CD4-positive, alpha-beta T cell treated with Interleukin-10 for 1 hour (primary cell): ENCODE measurements at regions not wholly inside any gene's neighbourhood (a gene's known extent, or its start where the extent isn't known, plus 50 kb on each side); places are given as distances from the start of the nearest gene placed in this dataset.
"Not testable (repeated sequence)": the region's sequence is repeated elsewhere in the genome, so short reads cannot be mapped to it uniquely, and the experiment has no call there.

Source experiments
- DNase-seq: peaks from one replicate; pipeline ENCODE4 v3.0.0-alpha.2; 2020

DNA sequence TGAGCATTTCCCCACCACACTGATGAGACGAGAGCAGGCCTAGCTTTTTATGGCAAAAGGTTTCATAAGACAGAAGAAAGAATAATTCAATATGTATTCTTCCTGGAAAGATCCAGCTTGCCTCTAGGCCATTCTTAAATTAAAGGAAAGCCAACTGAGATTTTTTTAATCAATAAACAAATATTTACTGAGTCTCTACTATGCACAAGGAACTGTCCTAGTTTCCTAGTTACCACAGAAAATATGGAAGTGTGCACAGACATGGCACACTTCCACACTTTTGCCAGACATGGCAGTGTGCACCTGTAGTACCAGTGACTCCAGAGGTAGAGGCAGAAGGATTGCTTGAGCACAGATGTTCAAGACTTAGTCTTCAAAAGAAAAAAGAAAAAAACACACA is 281.0 kb downstream of the CETN3 start:
- DNase-seq: no peak

DNA sequence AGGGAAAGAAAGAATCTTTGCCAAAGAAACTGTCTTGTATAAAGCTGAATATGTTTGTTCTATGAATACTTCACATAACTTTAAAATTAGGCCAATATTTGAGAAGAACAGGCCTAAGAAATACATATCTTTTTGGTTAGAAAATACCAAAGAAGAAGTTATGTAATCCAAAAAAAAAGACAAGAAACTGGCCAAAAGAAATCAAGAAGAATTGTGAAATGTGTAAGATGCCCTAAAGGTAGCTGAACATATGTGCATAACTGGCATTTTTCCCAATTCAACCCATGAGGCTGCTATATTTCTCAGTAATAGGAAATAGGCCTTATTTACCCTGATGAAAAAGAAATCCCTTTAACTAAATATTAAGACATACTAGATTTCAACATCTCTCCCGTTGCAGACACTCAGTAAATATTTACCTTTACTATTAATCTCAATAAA is 290.0 kb downstream of the CETN3 start:
- no peak for DNase-seq

DNA sequence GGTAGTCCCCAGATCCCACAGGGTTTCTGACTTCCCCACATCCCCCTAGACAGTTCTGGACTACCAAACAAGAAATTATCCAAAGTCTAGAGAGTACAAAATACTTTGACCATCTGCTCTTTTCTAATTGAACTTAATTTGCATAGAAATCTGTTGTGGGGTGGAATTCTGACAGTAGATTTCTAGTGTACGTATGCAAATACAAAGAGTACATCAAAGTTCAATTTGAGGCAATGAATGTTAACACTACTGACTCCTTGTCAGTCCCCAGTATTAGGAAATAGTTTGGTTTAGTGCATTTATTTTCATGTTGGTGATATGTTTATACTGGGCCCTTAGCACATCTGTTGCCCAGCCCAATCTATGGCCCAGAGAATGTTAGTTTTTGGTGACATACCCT is 292.6 kb downstream of the CETN3 start:
- DNase-seq: no peak

DNA sequence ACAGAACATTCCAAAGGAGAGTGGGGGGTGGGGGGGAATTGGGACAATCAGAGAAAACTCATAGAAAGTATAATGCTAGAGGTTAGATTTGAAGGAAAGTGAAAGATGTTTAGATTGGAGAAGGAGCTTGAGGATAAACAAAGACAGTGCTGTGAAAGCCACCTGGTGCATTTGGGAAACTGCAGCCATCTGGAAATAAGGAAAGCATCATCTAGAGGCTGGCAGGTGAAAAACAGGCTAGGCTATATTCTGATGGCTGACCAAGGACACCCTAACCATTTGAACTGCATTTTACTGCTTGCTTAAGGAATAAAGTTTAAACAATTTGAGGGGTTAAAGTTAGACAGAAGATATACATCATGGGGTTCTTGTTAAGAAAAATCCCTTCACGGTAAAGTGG is 296.4 kb downstream of the CETN3 start:
- no peak for DNase-seq

DNA sequence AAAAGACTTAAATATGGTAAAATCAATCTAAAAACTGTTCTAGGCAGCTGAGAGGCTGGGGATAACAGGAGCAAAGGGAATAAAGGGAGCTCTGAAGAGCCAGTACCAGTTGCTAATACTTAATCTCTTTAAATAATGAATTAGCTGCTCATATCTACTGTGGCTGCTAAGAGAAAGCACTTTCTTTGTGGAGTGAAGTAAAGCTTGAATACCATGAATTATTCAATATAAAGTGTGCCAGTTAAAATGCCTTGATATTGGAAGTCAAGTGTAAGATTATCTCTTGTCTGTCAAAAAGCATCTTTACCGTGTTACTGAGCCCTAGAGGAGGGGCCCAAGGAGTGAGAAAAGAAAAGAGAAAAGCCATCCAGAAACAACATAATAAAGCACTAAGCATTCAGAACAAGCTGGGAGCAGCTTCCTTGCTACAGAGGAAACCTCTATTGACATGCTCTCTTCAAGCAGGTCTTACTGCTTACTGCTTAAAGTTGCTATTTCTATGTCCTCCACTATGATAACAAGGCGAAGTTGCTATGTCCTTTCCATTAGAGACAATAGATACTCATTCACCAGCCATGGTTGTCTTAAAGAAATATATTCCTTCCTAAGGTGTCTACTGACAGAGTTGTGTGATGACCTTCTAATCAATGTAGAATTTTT is 297.4 kb downstream of the CETN3 start:
- DNase-seq: no peak

DNA sequence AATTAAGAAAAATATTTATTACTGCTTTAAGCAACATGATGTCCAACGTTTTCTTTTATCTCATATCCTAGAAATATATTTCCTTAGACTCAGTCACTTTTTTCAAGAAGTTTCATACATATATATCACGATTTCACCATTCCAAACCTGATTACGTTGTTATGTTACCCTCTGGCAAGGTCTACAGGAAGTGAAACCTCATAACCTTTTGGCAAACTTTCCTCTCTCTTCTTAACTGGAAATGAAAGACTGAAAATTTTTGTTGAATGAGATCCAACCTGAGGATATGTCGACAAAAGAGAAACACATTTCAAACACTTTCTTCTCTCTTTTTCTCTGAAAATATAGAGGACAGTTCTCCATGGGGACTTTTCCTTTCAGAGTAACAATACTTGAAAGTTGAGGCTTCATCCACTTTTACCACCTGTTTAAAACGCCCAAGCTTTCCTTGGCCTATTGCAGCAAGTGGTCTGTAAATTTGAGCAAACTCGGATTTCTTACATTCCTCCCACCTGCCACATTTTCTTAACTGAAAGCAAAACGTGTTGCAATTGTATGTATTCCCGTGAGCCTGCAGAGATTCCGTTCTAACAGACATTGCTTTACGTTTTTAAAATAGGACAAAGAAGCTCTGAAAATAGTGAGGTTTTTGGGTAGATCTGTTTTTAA is 298.1 kb downstream of the CETN3 start:
- no peak for DNase-seq

DNA sequence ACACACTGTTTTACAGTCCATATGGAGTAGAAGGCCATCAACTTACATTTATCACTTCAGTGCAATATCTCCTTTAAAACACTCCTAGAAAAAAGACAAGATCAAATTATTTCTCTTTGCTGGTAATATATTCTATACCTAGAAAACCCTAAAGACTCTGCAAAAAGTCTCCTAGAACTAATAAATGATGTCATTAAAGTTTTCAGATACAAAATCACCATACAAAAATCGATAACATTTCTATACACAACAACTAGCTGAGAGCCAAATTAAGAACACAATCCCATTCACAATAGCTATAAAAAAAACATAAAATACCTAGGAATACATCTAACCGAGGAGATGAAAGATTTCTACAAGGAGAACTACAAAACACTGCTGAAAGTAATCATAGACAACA is 300.3 kb downstream of the CETN3 start:
- no peak for DNase-seq

DNA sequence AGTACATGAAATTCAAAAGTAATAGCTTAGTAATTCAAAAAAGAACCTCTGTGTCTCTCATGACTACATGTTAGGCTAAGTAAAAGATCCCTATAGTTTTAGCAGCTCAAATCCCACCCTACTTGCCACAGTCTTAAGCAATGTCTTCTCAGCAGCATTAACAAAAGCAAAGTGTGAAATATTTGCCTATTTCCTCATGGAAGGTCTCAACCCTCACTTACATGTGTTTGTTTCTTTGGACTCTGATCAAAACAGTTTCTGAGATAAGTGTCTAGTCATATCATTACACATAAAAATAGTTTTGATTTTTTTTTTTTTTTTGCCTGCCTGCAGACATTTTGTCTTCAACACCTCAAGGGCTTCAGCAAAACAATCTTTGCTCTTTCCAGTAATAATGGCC is 310.5 kb downstream of the CETN3 start:
- no peak for DNase-seq

DNA sequence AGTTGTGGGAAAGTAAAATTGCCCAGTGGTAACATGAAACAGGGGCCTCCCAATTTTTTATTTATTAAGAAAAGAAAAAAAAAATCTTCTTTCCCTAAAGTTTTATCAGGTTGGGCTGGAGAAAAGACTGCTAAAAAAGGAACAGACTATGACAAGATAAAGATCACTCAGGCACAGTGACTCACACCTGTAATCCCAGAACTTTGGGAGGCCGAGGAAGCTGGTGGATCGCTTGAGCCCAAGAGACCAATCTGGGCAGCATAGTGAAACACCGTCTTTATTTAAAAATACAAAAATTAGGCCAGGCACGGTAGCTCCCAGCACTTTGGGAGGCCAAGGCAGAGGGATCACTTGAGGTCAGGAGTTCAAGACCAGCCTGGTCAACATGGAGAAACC is 312.5 kb downstream of the CETN3 start:
- no peak for DNase-seq

DNA sequence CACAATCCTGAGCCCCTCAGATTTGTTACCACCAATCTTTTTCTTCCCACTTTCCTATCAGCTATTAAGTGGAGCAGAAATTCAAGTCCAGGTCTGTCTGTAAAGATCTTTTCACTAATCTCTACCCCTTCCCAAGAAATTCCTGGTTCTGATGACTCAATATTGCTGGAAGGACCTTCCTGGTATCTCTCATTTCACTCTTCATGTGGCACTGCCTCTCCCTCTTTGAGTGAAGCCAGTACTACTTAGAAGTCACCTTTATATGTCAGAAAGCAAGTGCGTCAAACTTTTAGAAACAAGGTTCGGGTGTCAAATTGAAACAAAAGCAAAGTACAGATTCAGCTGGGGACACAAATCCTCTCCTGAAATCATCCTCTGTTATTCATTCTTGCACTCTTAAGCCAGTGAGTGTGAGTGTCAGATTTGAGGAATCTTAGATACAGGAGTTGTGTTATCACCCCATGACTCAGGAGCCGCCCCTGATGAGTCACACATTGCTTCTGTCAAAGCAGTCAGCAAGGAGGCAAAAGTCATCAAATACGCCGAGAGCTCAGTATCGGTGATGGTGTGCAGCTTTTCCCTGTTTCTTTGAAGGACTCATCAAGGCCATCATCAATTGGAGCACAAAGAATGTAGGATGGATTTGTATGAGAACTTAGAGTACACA is 313.0 kb downstream of the CETN3 start:
- no peak for DNase-seq

DNA sequence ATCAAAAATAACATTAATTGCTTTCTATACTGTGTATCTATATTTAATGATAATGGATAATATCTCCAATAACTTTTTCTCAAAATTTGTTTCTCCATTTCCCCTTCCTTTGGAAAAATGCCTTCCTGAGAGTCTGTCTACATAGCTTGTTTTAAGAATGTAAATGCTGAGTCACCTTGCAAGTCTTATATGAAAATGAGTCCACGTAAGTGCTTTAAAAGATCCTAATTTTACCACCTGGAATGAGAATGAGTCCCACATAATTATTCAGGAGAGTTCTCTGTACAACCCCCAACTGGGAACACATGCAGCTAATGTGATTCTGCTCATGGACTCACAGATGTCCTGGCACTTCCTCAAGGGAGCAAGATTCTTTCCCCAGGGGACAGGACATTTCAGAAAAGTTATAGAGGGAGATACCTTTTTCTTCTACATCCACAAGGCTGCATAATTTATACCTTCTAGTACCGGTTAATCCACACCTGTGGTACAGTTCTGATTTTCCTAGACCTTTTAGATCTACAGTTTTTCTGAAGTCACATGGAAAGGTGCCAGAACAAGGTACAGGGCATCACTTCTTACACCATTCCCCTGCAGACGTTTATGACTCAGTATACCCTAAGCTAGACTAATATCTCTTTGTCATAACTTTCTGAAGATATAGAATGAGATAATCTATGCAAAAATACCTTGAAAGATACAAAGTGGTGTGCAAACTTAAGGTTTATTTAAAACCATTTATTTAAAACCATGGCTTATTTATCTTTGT is 314.1 kb downstream of the CETN3 start:
- DNase-seq: no peak

DNA sequence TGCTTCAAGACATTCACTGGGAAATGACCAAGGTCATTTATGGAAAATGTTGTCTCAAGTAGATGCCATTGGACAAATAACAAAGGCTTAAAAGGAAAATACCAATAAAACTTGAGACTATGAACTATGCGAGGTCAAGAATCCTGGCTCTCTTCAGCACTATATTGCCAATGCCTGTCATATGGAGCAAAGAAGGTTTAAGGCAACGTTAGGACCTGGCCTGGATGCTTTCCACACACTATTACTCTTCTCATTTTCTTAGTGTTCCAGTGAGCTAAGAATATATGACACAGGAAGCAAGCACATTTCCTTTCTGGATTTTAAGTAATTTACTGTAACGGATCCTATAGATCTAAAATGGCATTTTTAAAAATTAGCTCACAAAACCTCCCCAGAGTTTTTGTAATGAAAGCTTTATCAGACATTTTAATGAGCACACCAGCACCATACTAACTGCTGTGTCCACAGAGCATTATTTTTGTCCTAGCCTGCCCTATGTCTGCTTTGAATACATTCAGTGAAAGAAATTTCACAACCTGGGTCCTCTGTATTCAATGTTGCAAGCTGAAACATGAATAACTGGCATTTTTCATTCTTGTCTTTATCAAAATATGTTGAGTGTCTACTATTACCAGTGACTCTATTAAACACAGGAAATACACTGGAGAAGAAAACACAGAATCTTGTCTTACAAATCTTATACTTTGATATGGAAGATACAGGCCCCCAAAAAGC is 315.6 kb downstream of the CETN3 start:
- no peak for DNase-seq

DNA sequence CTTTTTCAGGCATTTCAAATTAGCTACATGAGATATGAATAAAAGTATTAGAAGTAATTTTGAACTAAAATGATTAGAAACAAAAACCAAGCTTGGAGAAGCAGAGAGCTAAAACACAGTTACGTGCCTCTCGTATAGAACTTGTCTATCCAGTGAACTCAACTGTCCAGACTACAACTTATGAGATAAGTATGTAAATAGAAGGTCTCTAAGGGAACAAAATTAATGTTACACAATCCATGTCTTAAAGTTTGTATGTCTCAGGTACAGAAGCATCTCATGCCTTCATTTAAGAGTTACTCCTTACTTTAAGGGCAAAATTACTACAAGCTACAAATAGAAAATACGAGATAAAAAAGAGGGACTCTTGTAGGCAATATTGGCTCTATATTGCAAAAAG is 316.8 kb downstream of the CETN3 start:
- DNase-seq: no peak

DNA sequence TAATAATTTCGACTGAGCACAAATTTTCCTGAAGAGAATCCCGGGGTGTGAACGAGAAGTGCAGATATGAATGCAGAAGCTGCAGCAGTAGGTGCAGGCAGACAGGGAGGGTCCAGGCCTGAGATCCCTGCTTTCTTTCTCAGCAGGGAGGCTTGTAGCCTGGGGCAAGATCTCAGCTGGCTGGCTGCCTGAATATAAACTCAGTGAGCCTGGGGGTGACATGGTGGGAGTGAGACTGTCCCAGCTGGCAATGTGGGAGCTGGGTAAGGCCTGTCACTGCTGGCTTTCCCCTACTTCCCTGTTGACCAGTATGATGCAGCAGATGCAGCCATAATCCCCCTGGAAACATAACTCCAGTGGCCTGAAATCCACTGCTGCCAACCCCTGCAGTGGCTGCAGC is 325.2 kb downstream of the CETN3 start:
- no peak for DNase-seq

DNA sequence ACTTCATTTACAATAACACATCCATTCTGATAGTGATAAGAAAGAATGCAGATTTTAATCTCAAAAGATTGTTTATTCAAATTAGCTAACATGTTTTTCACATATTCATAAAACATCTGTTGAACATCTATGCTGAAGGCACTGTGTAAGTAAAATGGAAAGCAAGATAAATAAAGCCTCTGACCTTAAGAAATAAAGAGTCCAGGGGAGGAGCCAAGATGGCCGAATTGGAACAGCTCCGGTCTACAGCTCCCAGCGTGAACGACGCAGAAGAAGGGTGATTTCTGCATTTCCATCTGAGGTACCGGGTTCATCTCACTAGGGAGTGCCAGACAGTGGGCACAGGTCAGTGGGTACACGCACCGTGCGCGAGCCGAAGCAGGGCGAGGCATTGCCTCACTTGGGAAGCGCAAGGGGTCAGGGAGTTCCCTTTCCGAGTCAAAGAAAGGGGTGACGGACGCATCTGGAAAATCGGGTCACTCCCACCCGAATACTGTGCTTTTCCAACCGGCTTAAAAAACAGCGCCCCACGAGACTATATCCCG is 336.5 kb downstream of the CETN3 start:
- DNase-seq: not testable (repeated sequence)

DNA sequence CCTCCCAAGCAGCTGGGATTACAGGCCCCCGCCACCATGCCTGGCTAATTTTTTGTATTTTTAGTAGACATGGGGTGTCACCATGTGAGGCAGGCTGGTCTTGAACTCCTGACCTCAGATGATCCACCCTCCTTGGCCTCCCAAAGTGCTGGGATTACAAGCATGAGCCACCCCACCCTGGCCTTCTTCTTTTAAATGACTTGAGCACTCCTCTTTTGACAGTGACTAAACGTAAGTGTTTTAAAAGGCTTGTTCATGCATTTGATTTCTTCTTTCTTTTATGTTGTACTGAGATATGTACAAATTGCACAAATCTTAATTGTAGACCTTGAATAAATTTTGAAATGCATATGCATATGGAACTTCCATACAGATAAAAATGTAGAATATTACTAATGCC is 337.9 kb downstream of the CETN3 start:
- DNase-seq: no peak

DNA sequence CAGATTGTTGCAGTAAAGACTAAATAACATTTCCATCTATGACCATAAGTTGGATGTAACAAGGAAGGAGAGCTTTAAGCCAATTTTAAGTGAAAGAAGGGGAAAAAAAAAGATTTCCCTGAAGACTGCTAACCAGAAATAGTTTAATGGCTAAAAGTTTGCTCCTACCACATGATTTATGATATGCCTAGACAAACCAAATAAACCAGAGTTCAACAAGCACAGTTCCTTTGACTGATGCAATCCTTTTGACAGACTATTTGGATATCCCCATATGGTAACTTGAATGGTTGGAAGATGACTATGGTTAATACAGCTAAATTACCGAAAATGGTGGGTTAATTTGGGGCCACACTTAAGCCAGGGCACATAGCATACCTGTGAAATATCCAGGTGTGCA is 338.5 kb downstream of the CETN3 start:
- no peak for DNase-seq

DNA sequence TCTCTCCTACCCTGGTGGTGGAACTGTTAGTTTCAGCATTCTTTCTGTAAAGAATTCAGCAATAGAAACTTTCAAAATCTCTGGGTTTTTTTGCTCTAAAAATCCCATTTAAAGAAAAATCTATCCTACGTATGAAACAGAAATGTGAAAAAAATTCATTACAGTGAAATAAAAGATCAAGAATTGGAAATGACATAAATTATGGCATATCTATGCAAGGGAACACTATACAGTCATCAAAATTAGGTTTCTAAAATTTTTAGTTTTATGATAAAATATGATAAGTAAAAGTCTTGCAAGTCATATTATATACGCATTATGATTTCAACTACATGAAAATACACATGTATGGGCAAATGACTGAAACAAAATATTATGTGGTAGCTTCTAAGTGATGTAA is 342.6 kb downstream of the CETN3 start:
- no peak for DNase-seq

DNA sequence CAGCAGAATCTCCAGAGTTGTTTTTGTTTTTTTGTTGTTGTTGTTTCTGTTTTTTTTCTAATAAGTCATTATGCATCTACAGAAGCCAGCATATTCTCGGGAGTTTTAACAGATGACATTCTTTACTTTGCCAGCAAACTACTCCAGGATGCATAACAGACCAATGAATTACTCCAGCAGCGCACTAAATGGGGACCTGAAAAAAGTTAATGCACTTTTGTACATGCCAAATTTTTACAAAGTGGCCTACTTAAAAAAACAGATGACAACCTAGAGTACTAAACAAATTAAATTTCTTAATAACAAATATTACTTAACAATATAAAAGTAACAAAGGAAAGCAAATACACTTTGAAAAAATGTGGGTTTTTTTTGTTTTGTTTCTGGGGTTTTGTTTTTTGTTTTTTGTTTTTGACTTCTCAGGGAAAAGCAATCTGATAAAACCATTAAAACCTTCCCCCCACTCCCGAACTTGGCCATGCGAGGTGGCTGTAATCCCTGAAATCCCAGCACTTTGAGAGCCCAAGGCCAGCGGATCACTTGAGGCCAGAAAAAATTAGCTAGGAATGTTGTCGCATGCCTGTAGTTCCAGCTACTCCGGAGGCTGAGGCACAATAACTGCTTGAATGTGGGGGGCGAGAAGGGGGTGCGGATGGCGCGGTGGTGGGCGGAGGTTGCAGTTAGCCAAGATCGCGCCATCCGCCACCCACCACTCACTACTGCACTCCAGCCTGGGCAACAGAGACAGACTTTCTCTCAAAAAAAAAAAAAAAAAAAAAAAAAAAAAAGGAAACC is 352.4 kb downstream of the CETN3 start:
- DNase-seq: no peak

DNA sequence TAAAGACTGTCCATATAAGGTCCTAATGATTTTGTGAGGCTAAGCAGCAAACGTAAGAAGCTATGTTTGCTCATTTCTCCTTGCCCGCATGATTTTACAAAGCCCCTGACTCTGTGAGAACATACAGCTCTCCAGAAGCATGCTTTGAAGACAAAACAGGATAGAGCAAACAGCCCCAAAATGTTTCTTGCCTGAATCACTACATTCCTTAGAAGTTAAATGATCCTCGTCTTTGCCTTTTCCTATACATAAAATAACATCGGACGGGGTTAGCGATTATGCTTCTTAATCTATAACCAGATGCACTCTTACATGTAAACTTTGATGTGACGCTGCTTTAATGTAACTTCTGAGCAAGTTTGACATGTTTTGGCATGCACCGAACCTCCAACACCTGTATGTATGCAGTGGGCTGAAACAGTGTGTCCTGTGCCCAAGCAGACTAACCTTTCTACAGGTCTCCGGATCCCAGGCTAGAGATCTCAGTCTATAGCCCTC is 353.7 kb downstream of the CETN3 start:
- DNase-seq: no peak

DNA sequence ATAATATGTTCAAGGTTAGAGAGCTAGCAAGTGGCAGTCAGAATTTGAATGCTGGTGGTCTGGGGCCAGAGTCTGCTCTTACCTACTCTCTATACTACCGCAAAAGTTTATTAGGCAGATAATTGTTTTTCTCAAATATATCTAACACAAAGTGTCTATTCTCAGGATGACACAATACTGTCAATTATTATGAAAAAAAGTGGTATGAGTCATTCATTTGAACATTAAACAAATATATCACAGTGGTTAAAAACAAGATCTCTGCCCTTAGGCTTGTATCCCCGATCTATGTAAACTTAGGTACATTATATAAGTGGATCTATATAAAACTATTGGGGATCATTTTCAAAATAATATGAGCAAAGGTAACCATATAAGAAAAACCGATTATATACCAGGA is 354.9 kb downstream of the CETN3 start:
- no peak for DNase-seq

DNA sequence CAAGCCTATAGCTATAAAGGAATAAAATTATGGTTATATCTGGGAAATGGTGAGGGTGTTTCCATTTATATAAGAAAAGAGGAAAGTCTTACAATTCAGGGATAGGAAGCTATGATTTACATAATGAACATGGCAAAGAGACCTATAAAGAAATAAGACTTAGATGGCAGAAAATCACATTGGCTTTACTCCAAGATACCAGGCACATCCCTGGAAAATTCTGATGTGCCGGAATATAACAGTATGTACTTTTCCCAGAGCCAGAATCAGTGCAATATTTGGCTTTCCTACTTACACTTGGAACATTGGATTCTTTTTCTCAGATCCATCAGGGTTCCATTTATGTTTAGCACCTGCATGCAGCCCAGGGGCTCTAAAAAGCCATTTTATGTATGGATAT is 357.8 kb downstream of the CETN3 start:
- DNase-seq: no peak
